ENCODE measurements at regions not wholly inside any gene's neighbourhood (a gene's known extent, or its start where the extent isn't known, plus 50 kb on each side); places are given as distances from the start of the nearest gene placed in this dataset.

- TF ChIP-seq CTCF (IDR thresholded peaks at IDR 0.05) (no peak), SIN3A (IDR thresholded peaks at IDR 0.05; ENCODE audit: borderline replicate concordance, insufficient read depth, low read depth, low read length) (no peak)
These were observed 72.9 kb upstream of the WNT7B start for GRCh38 chr22:46049726-46050450.

Data from Panc1 (cell line).